Naive thymus-derived CD8-positive, alpha-beta T cell (primary cell): ENCODE measurements at regions not wholly inside any gene's neighbourhood (a gene's known extent, or its start where the extent isn't known, plus 50 kb on each side); places are given as distances from the start of the nearest gene placed in this dataset.
"Not testable (repeated sequence)": the region's sequence is repeated elsewhere in the genome, so short reads cannot be mapped to it uniquely, and the experiment has no call there.

Experiments
- ATAC-seq, 2 donors: fragments of 150-1000 bp; cut with Tn5 transposase in 1 of 2; sonication (Bioruptor Pico), chemical (Tn5 transposase) in 1 of 2; 1 replicate in 1 of 2; 2 replicates in 1 of 2; pipeline ENCODE4 v1.10.0; 2021; ENCODE audit warnings: mild to moderate bottlenecking in 2 of 2, moderate library complexity in 2 of 2
- POLR2A ChIA-PET: fragments of 350-600 bp; sonication (Branson Sonifier 250); formaldehyde crosslinking; loops from one replicate; lab custom pipeline; 2021; ENCODE audit warnings: antibody characterized with exemption; lab: Charles Lee
- DNase-seq, 10 donors: peaks; one replicate each; pipeline versions ENCODE4 v3.0.0 to v3.0.0-alpha.2; 2020 to 2022
- H3K27ac Mint-ChIP-seq, 10 donors: one replicate each; pipeline ENCODE4 v1.8.0; 2020 to 2022; ENCODE audit warnings: mild to moderate bottlenecking in 10 of 10, mixed read lengths in 10 of 10, moderate library complexity in 4 of 10, inconsistent platforms in 1 of 10
- H3K27me3 Mint-ChIP-seq, 5 donors: one replicate each; pipeline ENCODE4 v1.8.0; 2021 to 2022; ENCODE audit warnings: mixed read lengths in 5 of 5
- H3K36me3 Mint-ChIP-seq, 3 donors: one replicate each; pipeline ENCODE4 v1.8.0; 2020 to 2022; ENCODE audit warnings: mixed read lengths in 3 of 3, mild to moderate bottlenecking in 2 of 3, inconsistent platforms in 1 of 3
- H3K4me1 Mint-ChIP-seq, 4 donors: one replicate each; pipeline ENCODE4 v1.8.0; 2021 to 2022; ENCODE audit warnings: mixed read lengths in 4 of 4
- H3K4me3 Mint-ChIP-seq, 10 donors: one replicate each; pipeline ENCODE4 v1.8.0; 2020 to 2022; ENCODE audit warnings: mild to moderate bottlenecking in 10 of 10, mixed read lengths in 10 of 10, moderate library complexity in 6 of 10, inconsistent platforms in 1 of 10
- H3K9me3 Mint-ChIP-seq, 9 donors: one replicate each; pipeline ENCODE4 v1.8.0; 2020 to 2022; ENCODE audit warnings: mixed read lengths in 9 of 9, mild to moderate bottlenecking in 3 of 9, inconsistent platforms in 1 of 9, moderate library complexity in 1 of 9

GRCh38 chr1:29390075-29390474 is 153.8 kb downstream of the PTPRU start:
- Mint-ChIP-seq H3K36me3 (no peaks in the 10 kb centered on the region), H3K4me3 (no peak overlapping the region), H3K27me3 (peaks cover 22 to 59% (median 48%) of the 10 kb centered on the region in 5 donors), H3K4me1 (no peaks in the 10 kb centered on the region), H3K9me3 (no peaks in the 10 kb centered on the region), H3K27ac (no peak overlapping the region)
- no peak for ATAC-seq
- POLR2A ChIA-PET = no interaction called here
- no peak for DNase-seq

- peaks cover 25 to 64% (median 52%) of the 10 kb centered on the region in 5 donors for H3K27me3 Mint-ChIP-seq
- H3K9me3 Mint-ChIP-seq = no peaks in the 10 kb centered on the region
- no peak overlapping the region for H3K27ac Mint-ChIP-seq
- no peak for DNase-seq
- no peak for ATAC-seq
- no peak overlapping the region for H3K4me3 Mint-ChIP-seq
- no peaks in the 10 kb centered on the region for H3K36me3 Mint-ChIP-seq
- H3K4me1 Mint-ChIP-seq = no peaks in the 10 kb centered on the region
- POLR2A ChIA-PET = no interaction called here
Observed at GRCh38 chr1:29389533-29390041, 153.3 kb downstream of the PTPRU start.

DNA sequence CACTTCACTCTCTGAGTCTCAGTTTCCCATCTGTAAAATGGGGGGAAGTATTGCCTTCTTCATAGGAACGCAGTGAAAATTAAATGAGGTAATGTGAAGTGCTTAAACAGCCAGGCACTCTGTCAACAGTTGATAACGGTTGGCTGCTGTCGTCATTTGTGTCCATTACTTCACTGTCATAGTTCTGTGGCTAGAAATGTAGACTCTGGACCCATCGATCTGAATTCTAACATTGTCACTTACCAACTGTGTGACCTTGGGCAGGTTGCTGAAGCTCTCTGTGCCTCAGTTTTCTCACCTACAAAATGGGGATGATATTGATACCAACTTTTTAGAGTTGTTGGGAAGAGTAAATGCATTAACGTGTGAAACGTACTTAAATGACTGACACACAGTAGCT is 152.6 kb downstream of the PTPRU start:
- Mint-ChIP-seq H3K4me1 (no peaks in the 10 kb centered on the region), H3K36me3 (no peaks in the 10 kb centered on the region), H3K27ac (no peak overlapping the region), H3K27me3 (peaks cover 26 to 71% (median 56%) of the 10 kb centered on the region in 5 donors), H3K9me3 (no peaks in the 10 kb centered on the region), H3K4me3 (no peak overlapping the region)
- DNase-seq (no peak), ATAC-seq (no peak)
- POLR2A ChIA-PET = no interaction called here

- ATAC-seq (no peak), DNase-seq (no peak)
- H3K4me1 Mint-ChIP-seq = peaks cover 0 to 3% (median 0%) of the 10 kb centered on the region in 4 donors
- peaks cover 31 to 74% (median 60%) of the 10 kb centered on the region in 5 donors for H3K27me3 Mint-ChIP-seq
- peaks cover 0 to 2% (median 0%) of the 10 kb centered on the region in 3 donors for H3K36me3 Mint-ChIP-seq
- no peak overlapping the region for H3K4me3 Mint-ChIP-seq
- POLR2A ChIA-PET = no interaction called here
- peaks cover 0 to 3% (median 0%) of the 10 kb centered on the region in 9 donors for H3K9me3 Mint-ChIP-seq
- H3K27ac Mint-ChIP-seq = no peak overlapping the region
Observed at GRCh38 chr1:29388170-29388569, 151.8 kb downstream of the PTPRU start.

DNA sequence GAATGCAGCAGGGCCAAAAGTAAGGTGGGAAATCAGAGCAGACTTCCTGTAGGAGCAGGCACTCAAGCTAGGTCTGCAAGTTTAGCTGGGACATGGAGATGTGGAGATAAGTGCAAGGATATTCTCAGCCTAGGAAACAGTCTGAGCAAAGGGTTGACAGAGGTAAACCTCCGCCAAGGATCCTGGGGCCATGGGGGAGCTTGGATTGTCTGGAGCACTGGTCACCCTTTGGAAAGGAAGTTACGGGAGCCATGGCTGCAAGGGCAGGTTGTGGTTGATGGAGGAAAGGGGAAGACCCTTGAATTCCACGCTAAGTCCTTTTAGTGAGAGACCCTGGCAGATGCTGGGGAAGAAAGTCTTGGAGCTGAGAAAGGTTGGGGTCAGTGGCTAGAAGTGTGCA is 150.9 kb downstream of the PTPRU start:
- Mint-ChIP-seq H3K4me3 (no peak overlapping the region), H3K36me3 (peaks cover 0 to 2% (median 0%) of the 10 kb centered on the region in 3 donors), H3K4me1 (peaks cover 0 to 3% (median 0%) of the 10 kb centered on the region in 4 donors), H3K27me3 (peaks cover 33 to 74% (median 57%) of the 10 kb centered on the region in 5 donors), H3K27ac (no peak overlapping the region), H3K9me3 (peaks cover 0 to 5% (median 0%) of the 10 kb centered on the region in 9 donors)
- DNase-seq = no peak
- no peak for ATAC-seq
- POLR2A ChIA-PET = no interaction called here

DNA sequence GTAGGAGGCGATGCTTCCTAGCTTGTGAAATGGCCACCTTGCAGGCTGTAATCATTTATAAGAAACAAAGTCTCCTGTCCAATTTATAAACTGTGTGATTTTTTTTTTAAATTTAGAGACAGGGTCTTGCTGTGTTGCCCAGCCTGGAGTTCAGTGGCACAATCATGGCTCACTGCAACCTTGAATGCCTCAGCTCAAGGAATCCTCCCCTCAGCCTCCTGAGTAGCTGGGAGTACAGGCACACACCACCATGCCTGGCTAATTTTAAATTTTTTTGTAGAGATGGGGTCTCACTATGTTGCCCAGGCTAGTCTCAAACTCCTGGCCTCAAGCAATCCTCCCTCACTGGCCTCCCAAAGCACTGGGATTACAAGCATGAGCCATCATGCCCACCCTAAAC is 150.1 kb downstream of the PTPRU start:
- H3K27ac Mint-ChIP-seq, H3K4me1 Mint-ChIP-seq, DNase-seq, POLR2A ChIA-PET, H3K36me3 Mint-ChIP-seq, H3K4me3 Mint-ChIP-seq, H3K9me3 Mint-ChIP-seq, ATAC-seq: not testable (repeated sequence)
- H3K27me3 Mint-ChIP-seq = peaks cover 29 to 71% (median 53%) of the 10 kb centered on the region in 5 donors

- no peak for ATAC-seq
- peaks cover 28 to 66% (median 51%) of the 10 kb centered on the region in 5 donors for H3K27me3 Mint-ChIP-seq
- POLR2A ChIA-PET = no interaction called here
- H3K4me3 Mint-ChIP-seq = no peak overlapping the region
- H3K27ac Mint-ChIP-seq = no peak overlapping the region
- H3K36me3 Mint-ChIP-seq = peaks cover 0 to 2% (median 0%) of the 10 kb centered on the region in 3 donors
- no peak for DNase-seq
- peaks cover 0 to 3% (median 0%) of the 10 kb centered on the region in 4 donors for H3K4me1 Mint-ChIP-seq
- peaks cover 0 to 5% (median 3%) of the 10 kb centered on the region in 9 donors for H3K9me3 Mint-ChIP-seq
Observed at GRCh38 chr1:29385966-29386365, 149.6 kb downstream of the PTPRU start.

- H3K27ac Mint-ChIP-seq = no peak overlapping the region
- H3K27me3 Mint-ChIP-seq = peaks cover 25 to 56% (median 46%) of the 10 kb centered on the region in 5 donors
- no peak for ATAC-seq
- H3K4me1 Mint-ChIP-seq = peaks cover 0 to 3% (median 0%) of the 10 kb centered on the region in 4 donors
- H3K36me3 Mint-ChIP-seq = peaks cover 0 to 6% (median 2%) of the 10 kb centered on the region in 3 donors
- peaks cover 0 to 19% (median 9%) of the 10 kb centered on the region in 9 donors for H3K9me3 Mint-ChIP-seq
- no peak overlapping the region for H3K4me3 Mint-ChIP-seq
- POLR2A ChIA-PET = no interaction called here
- no peak for DNase-seq
Observed at GRCh38 chr1:29384496-29385015, 148.2 kb downstream of the PTPRU start.

GRCh38 chr1:29383746-29384371 is 147.5 kb downstream of the PTPRU start:
- POLR2A ChIA-PET = no interaction called here
- H3K36me3 Mint-ChIP-seq = peaks cover 2 to 13% (median 5%) of the 10 kb centered on the region in 3 donors
- no peak overlapping the region for H3K4me3 Mint-ChIP-seq
- peaks cover 0 to 3% (median 0%) of the 10 kb centered on the region in 4 donors for H3K4me1 Mint-ChIP-seq
- ATAC-seq (no peak), DNase-seq (no peak)
- peaks cover 25 to 56% (median 48%) of the 10 kb centered on the region in 5 donors for H3K27me3 Mint-ChIP-seq
- H3K9me3 Mint-ChIP-seq = peaks cover 3 to 26% (median 15%) of the 10 kb centered on the region in 9 donors
- peak overlapping the region in 1 of 10 donors; percentile 2 for H3K27ac Mint-ChIP-seq

GRCh38 chr1:29382851-29383745 is 146.8 kb downstream of the PTPRU start:
- POLR2A ChIA-PET = no interaction called here
- peaks cover 27 to 51% (median 45%) of the 10 kb centered on the region in 5 donors for H3K27me3 Mint-ChIP-seq
- ATAC-seq (no peak), DNase-seq (no peak)
- H3K4me1 Mint-ChIP-seq = peaks cover 0 to 3% (median 0%) of the 10 kb centered on the region in 4 donors
- H3K27ac Mint-ChIP-seq = peak overlapping the region in 1 of 10 donors; percentile 32
- H3K36me3 Mint-ChIP-seq = peaks cover 2 to 20% (median 10%) of the 10 kb centered on the region in 3 donors
- H3K9me3 Mint-ChIP-seq = peaks cover 8 to 34% (median 20%) of the 10 kb centered on the region in 9 donors
- H3K4me3 Mint-ChIP-seq = no peak overlapping the region

DNA sequence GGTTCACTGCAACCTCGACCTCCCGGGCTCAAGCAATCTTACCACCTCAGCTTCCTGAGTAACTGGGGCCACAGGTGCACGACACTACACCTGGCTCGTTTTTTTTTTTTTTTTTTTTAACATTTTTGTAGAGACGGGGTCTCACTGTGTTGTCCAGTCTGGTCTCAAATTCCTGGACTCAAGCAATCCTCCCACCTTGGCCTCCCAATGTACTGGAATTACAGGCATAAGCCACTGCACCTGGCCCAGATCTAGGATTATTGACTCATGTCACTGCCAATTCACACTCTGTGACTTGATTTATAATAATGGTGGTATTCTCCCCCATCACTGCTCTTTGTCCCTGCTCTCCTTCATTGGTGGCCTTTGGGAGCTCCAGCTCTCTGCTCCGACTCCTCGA is 145.1 kb downstream of the PTPRU start:
- Mint-ChIP-seq H3K27me3 (peaks cover 21 to 50% (median 39%) of the 10 kb centered on the region in 5 donors), H3K9me3 (peaks cover 10 to 42% (median 21%) of the 10 kb centered on the region in 9 donors), H3K36me3 (peaks cover 2 to 23% (median 11%) of the 10 kb centered on the region in 3 donors), H3K4me1 (peaks cover 0 to 3% (median 0%) of the 10 kb centered on the region in 4 donors), H3K4me3 (no peak overlapping the region), H3K27ac (no peak overlapping the region)
- DNase-seq = no peak
- POLR2A ChIA-PET = no interaction called here
- ATAC-seq = no peak

GRCh38 chr1:29380532-29380931 is 144.2 kb downstream of the PTPRU start:
- no peak overlapping the region for H3K4me3 Mint-ChIP-seq
- H3K27me3 Mint-ChIP-seq = peaks cover 22 to 47% (median 44%) of the 10 kb centered on the region in 5 donors
- H3K9me3 Mint-ChIP-seq = peaks cover 10 to 47% (median 25%) of the 10 kb centered on the region in 9 donors
- DNase-seq = no peak
- peaks cover 0 to 3% (median 0%) of the 10 kb centered on the region in 4 donors for H3K4me1 Mint-ChIP-seq
- POLR2A ChIA-PET = no interaction called here
- no peak overlapping the region for H3K27ac Mint-ChIP-seq
- H3K36me3 Mint-ChIP-seq = peaks cover 2 to 28% (median 11%) of the 10 kb centered on the region in 3 donors
- no peak for ATAC-seq
